A673 (cell line): ENCODE measurements at regions not wholly inside any gene's neighbourhood (a gene's known extent, or its start where the extent isn't known, plus 50 kb on each side); places are given as distances from the start of the nearest gene placed in this dataset.
"Not testable (repeated sequence)": the region's sequence is repeated elsewhere in the genome, so short reads cannot be mapped to it uniquely, and the experiment has no call there.

Experiments used
- BruUV-seq: library from RNA; stranded (reverse); fragments of 400-500 nt; replicated peaks from 2 replicates; lab custom pipeline; 2021; lab: Mats Ljungman, UMichigan
- CTCF ChIA-PET: fragments of 300-600 bp; sonication (Branson Sonifier 250); formaldehyde crosslinking; loops from one replicate; lab custom pipeline; 2022; ENCODE audit warnings: antibody characterized with exemption; lab: Charles Lee
- POLR2A ChIA-PET: fragments of 300-600 bp; sonication (Branson Sonifier 250); formaldehyde crosslinking; loops from one replicate; lab custom pipeline; 2022; ENCODE audit warnings: antibody characterized with exemption; ENCODE audit not compliant: low non-redundant PET; lab: Charles Lee
- DNase-seq: peaks from one replicate; pipeline ENCODE4 v3.0.0-alpha.2; 2015; ENCODE audit warnings: low spot score
- H3K27ac ChIP-seq: fragments of 200-600 bp; sonication (generic); 2 replicates; pipeline ENCODE4 v1.5.1; 2016; ENCODE audit warnings: mixed run types, low read depth, mild to moderate bottlenecking, mixed read lengths, antibody characterized with exemption, low read length; ENCODE audit not compliant: poor library complexity, severe bottlenecking
- H3K27me3 ChIP-seq: fragments of 200-600 bp; sonication (generic); replicated peaks from 2 replicates; pipeline ENCODE4 v1.6.1; 2017; ENCODE audit warnings: mixed run types, low read depth, mild to moderate bottlenecking, mixed read lengths, antibody characterized with exemption, low read length; ENCODE audit not compliant: insufficient read depth, poor library complexity
- H3K36me3 ChIP-seq: fragments of 200-600 bp; sonication (generic); 2 replicates; pipeline ENCODE4 v1.6.1; 2016; ENCODE audit warnings: mixed run types, mild to moderate bottlenecking, mixed read lengths, antibody characterized with exemption, low read length; ENCODE audit not compliant: insufficient read depth, poor library complexity, severe bottlenecking
- H3K4me1 ChIP-seq: fragments of 200-600 bp; sonication (generic); 2 replicates; pipeline ENCODE4 v1.6.1; 2017; ENCODE audit warnings: mixed run types, mild to moderate bottlenecking, mixed read lengths, antibody characterized with exemption, low read length; ENCODE audit not compliant: insufficient read depth, poor library complexity, severe bottlenecking
- H3K4me3 ChIP-seq: fragments of 200-600 bp; sonication (generic); 2 replicates; pipeline ENCODE4 v1.5.1; 2016; ENCODE audit warnings: low read depth, mixed run types, mild to moderate bottlenecking, mixed read lengths, low read length; ENCODE audit not compliant: poor library complexity, severe bottlenecking
- H3K9me3 ChIP-seq: fragments of 200-600 bp; sonication (generic); 2 replicates; pipeline ENCODE4 v1.6.1; 2016; ENCODE audit warnings: mixed run types, low read depth, mild to moderate bottlenecking, mixed read lengths, antibody characterized with exemption, low read length; ENCODE audit not compliant: poor library complexity, severe bottlenecking
- EZH2 ChIP-seq: fragments of 200-600 bp; sonication (generic); IDR thresholded peaks from 2 replicates; pipeline ENCODE4 v1.6.1; 2017; ENCODE audit warnings: borderline replicate concordance, low read depth, mild to moderate bottlenecking, mixed read lengths, antibody characterized with exemption, low read length; ENCODE audit not compliant: poor library complexity, severe bottlenecking
- intact Hi-C: fragments of 100-400 bp; cut with micrococcal nuclease; formaldehyde crosslinking; loops from one replicate; pipeline ENCODE4 v1.10.0; 2022; ENCODE audit not compliant: unreplicated experiment
- TF ChIP-seq, protein P1 (sequence below): fragments of 300-800, 200-600 bp; sonication (generic); conservative IDR thresholded peaks from 2 replicates; pipeline ENCODE4 v1.5.1; 2017; ENCODE audit warnings: low read depth, mild to moderate bottlenecking, antibody characterized with exemption, low read length, moderate library complexity, mixed read lengths

DNA sequence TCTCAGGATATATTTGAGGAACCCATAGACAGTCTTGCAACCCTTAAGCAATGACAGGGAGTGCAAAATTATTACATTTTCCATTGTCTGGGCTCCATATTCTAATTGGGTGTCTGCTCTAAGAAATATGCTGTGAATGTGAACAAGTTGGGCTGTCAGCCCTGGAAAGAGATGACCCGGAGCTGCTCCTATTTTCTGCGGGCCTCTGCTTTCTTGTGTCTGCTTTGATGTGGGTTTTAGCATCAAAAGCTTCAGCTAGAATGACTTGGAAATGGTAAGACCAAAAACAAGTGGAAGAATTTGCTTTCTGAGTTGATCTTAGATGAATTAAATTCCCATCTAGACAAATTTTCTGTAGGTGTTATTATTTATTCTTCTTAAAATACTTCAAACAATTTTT is 343.6 kb upstream of the IGFBP3 start:
- Histone ChIP-seq H3K9me3 (peaks cover 4% of the 10 kb centered on the region), H3K4me3 (no peak overlapping the region), H3K36me3 (no peaks in the 10 kb centered on the region), H3K27ac (no peak overlapping the region), H3K4me1 (no peaks in the 10 kb centered on the region), H3K27me3 (no peaks in the 10 kb centered on the region)
- ChIA-PET CTCF (no interaction called here), POLR2A (no interaction called here)
- BruUV-seq = no TSS peak
- DNase-seq = no peak
- intact Hi-C loops = no loop called here
- TF ChIP-seq, protein P1, sequence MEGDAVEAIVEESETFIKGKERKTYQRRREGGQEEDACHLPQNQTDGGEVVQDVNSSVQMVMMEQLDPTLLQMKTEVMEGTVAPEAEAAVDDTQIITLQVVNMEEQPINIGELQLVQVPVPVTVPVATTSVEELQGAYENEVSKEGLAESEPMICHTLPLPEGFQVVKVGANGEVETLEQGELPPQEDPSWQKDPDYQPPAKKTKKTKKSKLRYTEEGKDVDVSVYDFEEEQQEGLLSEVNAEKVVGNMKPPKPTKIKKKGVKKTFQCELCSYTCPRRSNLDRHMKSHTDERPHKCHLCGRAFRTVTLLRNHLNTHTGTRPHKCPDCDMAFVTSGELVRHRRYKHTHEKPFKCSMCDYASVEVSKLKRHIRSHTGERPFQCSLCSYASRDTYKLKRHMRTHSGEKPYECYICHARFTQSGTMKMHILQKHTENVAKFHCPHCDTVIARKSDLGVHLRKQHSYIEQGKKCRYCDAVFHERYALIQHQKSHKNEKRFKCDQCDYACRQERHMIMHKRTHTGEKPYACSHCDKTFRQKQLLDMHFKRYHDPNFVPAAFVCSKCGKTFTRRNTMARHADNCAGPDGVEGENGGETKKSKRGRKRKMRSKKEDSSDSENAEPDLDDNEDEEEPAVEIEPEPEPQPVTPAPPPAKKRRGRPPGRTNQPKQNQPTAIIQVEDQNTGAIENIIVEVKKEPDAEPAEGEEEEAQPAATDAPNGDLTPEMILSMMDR = no peak
- no peak for TF ChIP-seq EZH2

DNA sequence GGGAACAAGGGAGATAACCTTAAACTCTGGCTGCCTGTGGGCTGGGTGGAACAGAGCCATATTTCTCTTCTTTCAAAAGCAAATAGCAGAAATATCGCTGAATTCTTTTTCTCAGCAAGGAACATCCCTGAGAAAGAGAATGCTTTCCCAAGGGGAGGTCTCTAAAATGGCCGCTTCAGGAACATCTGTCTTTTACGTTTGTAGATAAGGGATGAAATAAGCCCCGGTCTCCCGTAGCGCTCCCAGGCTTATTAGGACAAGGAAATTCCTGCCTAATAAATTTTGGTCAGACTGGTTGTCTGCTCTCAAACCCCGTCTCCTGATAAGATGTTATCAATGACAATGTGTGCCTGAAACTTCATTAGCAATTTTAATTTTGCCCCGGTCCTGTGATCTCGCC is 340.6 kb upstream of the IGFBP3 start:
- intact Hi-C loops = not testable (repeated sequence)

DNA sequence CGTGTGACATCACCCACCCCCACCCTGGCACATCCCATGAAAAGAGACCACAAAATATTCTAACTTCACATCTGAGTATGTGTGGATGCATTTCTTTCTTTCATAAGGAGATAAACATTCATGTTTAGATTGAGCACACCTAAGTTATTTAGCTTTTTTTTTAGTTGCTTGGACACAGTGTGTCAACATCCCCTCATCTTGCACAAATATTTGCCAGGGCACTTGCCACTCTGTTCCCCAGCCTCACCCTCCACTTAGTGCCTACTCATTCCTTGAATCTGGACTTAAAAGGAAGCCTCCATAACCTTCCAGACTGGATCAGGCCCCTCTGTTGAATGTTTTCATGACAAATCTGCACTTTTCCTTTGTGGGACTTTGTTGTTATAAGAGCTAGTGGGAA is 338.9 kb upstream of the IGFBP3 start:
- H3K4me3 ChIP-seq = no peak overlapping the region
- H3K4me1 ChIP-seq = no peaks in the 10 kb centered on the region
- BruUV-seq = no TSS peak
- no peaks in the 10 kb centered on the region for H3K36me3 ChIP-seq
- ChIA-PET CTCF (no interaction called here), POLR2A (interaction anchor here (0.6 kb wide), 1 partner anchor 1426 kb away, joined by 4 read pairs; no protein-coding TSS in a partner anchor)
- no peaks in the 10 kb centered on the region for H3K27me3 ChIP-seq
- peaks cover 4% of the 10 kb centered on the region for H3K9me3 ChIP-seq
- no peak overlapping the region for H3K27ac ChIP-seq
- intact Hi-C loops = no loop called here
- TF ChIP-seq, protein P1 = no peak
- no peak for TF ChIP-seq EZH2
- DNase-seq = no peak

More for the DNA sequence above, 340.6 kb upstream of the IGFBP3 start:
- H3K27me3 ChIP-seq, POLR2A ChIA-PET, DNase-seq, BruUV-seq, CTCF ChIA-PET, H3K4me1 ChIP-seq, H3K36me3 ChIP-seq, H3K27ac ChIP-seq, H3K9me3 ChIP-seq, H3K4me3 ChIP-seq: not testable (repeated sequence)

- ChIA-PET CTCF (no interaction called here), POLR2A (no interaction called here)
- H3K36me3 ChIP-seq = no peaks in the 10 kb centered on the region
- no peak overlapping the region for H3K4me3 ChIP-seq
- no TSS peak for BruUV-seq
- no peaks in the 10 kb centered on the region for H3K27me3 ChIP-seq
- intact Hi-C loops = no loop called here
- TF ChIP-seq, protein P1 = no peak
- no peak for TF ChIP-seq EZH2
- H3K27ac ChIP-seq = no peak overlapping the region
- H3K4me1 ChIP-seq = no peaks in the 10 kb centered on the region
- no peak for DNase-seq
- peaks cover 4% of the 10 kb centered on the region for H3K9me3 ChIP-seq
Measured at GRCh38 chr7:46257761-46258448, 336.8 kb upstream of the IGFBP3 start.
